NCI-H446 treated with DMSO at 0.1 percent for 48 hours (cell line): ENCODE measurements at regions not wholly inside any gene's neighbourhood (a gene's known extent, or its start where the extent isn't known, plus 50 kb on each side); places are given as distances from the start of the nearest gene placed in this dataset.
"Not testable (repeated sequence)": the region's sequence is repeated elsewhere in the genome, so short reads cannot be mapped to it uniquely, and the experiment has no call there.

ENCODE experiments used
- DNase-seq: peaks from one replicate; lab custom pipeline; 2025; lab: John Stamatoyannopoulos, UW

DNA sequence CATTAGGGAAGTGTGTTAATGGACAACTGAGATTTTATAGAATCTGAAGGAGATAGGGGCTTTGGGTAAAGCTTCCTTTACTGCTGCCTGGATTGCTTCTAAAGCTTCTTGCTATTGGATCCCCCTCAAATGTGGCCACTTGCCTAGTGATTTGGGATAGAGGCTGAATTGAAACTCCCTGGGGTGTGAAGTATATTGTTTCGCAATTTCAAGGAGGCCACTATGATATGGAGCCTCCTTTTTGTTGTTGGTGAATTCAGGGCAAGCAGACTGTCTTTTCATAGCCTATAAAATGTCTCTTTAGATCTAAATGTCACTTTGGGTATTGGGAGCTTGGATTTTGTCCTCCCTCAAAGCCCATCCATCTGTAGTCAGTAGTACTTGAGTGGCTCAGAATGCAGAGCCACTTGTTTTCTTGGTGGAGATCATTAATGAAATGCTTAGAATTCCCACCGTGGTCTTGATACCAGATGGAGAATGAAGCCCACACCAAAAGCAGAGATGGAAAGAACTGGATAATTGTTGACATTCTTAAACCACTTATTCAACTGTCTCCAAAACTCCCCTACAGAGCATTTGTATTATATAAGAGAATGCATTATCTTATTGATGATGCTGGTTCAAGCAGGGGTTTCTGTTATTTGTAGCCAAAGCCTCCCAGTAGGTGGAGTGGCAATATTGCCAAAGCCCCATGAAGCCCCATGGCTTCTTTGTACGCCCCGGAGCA is 144.3 kb upstream of the KCNE2 start:
- no peak for DNase-seq

DNA sequence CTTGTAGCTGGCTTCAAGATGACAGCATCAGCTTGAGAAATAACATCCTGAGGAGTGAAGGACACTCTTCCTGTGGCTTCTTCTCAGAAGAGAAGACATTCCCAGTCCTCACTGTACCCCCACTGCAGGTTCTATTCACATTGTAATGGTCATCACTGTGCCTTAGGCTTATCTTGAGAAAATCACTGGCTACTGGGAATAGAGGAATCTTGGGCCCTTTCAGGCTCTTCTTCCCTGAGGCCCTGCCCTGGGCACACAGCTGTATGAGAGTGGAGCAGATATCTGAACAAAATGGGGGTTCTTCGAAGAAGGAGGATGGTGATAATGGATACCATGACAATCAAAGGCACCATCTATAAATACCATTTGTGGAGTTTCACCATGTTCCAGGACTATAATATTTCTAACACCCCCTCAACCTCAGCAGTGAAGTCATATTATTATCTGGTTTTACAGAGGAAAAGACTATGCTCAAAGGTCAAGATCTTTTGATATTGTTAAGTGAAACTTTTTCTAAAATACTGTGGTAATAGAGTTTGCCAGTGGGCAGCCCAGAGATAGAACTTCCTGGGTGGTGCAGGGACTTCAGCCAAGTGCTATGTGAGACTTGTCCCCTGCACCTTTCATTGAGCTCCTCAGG is 143.1 kb upstream of the KCNE2 start:
- DNase-seq: no peak

DNA sequence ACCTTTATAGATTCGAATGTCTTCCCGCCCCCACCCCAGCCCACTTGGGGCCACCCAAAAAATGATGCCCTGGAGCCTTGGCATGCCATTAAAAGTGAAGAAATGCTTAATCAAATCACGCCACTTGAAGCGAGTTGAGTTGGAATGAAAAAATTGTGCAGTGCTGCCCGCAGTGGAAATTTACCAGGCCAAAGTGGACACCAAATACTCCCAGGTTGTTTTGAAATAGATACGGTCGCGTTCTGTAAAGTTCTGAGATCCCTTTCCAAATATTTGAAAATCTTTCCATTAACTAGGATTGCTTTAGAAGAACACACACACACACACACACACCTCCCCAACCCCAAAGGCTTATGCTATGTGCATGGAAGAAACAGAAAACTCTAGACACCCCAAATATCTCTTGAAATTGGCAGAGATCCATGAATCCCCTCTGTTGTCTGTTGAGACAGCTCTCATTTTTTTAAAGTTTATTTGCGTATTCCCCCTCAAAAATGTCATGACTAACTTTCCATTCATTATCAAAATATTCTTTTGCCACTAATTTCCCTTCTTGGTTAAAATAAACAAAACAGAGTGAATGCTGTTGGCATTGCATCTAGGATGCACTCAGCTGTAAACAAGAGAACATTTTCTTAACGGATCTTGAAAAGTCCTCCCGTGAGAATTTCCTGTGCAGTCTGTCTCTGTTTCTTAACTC is 142.3 kb upstream of the KCNE2 start:
- DNase-seq: no peak

DNA sequence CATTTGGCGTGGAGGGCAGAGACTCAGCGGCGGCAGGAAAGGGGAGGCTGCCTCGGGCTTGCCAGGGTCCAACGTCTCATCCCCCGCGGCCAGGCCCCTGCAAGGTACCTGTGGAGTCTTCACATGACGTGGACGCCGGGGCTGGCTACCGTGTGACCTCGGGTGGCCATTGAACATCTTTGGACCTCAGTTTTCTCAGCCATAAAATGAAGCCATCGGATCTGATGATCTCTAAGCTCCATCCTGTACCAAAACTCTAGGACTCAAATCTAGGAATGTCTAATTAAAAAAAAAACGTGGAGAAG is 141.8 kb upstream of the KCNE2 start:
- DNase-seq: no peak

DNA sequence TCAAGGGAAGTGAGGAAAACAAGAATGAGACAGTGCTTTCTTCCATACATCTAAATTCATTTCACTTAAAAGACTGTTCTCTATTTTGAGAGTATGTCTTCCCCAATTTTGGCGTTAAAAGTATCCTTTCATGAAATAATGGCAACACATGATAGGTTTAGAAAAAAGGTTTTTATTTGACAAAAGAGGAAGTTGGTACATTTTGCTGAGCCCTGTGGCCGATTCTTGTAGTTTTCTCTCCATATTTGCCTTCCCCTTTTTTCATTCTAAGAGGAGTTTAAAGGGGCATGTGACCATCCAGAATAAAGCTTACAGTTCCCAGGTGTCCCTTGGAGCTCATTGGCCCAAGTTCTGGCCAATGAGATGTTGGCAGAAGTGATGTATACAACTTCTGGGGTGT is 140.4 kb upstream of the KCNE2 start:
- DNase-seq: no peak

DNA sequence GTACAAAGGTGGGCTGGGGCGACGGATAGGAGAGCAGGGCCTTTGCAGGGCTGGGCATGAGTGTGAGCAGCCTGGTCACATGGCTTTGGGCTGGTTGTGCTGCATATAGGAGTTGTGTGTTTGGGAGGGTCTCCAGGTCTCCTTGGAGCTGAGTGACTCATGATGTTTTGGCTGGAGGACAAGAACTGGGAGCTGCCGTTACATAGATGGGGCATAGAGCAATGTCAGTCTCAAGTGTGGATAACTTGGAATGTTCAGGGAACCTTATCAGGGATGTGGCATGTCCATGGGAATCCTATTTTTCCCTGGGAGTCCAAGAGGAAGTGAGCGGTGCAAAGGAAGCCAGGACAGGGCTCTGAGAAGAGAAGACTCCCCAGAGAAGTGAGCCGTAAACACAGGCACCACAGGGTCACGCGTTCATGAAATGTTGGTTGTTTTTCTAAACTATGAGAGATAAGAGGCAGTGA is 136.4 kb upstream of the KCNE2 start:
- no peak for DNase-seq

DNA sequence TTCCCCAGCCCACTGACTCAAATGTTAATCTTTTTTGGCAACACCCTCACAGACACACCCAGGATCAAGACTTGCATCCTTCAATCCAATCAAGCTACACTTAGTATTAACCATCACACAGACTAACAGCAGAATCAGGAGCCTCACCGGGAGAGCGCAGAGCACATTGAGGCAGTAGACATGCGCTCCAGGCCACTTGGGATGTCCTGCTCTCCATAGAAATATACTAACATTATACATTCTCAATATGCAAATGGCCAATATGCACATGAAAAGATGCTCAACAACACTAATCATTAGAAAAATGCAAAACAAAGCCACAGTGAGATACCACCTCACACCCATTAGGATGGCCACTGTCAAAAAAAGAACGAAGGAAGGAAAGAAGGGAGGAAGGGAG is 135.0 kb upstream of the KCNE2 start:
- no peak for DNase-seq

DNA sequence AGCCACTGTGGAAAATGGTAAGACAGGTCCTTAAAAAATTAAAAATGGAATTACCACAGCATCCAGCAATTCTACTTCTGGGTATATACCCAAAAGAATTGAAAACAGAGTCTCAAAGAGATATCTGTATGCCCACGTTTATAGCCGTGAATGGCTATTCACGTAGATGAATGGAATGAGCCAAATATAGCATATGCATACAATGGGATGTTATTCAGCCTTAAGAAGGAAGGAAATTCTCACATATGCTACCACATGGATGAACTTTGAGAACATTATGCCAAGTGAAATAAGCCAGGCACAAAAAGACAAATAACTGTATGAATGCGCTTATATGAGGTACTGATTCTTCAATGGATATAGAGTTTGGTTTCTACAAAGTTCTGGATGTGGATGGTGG is 134.5 kb upstream of the KCNE2 start:
- no peak for DNase-seq

DNA sequence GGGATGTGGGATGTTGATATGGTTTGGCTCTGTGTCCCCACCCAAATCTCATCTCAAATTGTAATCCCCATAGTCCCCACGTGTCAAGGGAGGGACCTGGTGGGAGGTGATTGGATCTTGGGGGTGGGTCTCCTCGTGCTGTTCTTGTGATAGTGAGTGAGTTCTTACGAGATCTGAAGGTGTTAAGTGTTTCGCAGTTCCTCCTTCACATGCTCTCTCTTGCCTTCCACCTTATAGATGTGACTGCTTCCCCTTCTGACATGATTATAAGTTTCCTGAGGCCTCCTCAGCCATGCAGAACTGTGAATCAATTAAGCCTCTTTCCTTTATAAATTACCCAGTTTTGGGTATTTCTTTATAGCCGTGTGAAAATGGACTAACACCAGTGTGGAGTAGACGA is 130.1 kb upstream of the KCNE2 start:
- not testable (repeated sequence) for DNase-seq

DNA sequence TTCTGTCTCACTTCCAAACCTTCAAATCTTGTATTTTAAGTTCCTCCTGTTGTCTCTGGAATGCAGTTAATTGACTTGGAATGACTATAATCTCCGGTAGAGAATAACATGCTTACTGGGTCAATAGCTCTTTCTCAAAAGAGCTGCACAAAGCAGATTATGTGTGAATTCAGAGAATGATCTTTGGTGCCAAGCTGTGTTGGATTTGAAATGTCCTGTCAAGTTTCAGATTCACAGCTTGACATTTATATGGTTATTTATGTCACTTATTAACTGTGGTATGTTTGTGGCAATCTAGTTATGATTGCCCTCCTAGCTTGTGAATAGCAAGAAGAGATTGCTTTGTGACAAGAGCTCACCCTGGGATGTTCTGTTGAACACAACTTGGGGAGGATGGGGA is 128.3 kb upstream of the KCNE2 start:
- DNase-seq: no peak

DNA sequence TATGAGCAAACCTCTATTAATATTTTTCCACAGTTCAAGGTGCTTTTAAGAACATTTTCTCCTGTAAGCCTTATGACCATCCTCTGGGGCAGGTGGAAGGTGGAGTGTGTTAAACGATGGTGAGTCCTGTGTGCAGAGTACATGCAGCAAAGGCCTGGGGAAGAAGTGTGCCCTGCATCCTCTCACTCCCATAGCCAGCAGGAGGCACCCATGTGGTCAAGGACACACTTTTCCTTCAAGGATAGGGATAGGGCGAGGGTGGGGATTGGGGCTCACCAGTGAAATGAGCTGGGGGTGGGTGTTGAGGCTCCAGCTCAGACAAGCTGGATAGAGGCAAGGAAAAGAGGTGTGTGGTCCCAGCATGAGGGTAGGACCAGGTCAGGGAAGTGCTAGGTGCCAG is 120.8 kb upstream of the KCNE2 start:
- DNase-seq: no peak

DNA sequence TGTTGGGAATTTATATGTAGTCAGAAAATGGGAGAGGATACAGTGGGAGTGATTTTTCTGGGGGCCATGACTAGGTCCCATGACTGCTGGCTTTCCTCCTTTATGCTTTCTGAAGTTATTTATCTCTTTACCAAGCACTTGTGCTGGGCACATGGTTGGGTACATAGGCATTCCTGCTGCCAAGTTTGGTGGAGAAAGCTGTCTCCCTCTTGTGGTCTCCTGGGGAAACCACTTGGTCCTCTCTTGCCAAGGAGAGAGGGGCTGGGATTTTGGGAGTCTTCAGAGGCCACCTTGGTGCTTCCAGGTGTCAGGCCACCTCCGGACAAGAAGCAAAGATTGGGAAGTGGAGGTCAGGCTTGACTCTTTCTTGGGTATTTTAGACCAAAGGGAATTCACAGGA is 120.2 kb upstream of the KCNE2 start:
- DNase-seq: no peak

DNA sequence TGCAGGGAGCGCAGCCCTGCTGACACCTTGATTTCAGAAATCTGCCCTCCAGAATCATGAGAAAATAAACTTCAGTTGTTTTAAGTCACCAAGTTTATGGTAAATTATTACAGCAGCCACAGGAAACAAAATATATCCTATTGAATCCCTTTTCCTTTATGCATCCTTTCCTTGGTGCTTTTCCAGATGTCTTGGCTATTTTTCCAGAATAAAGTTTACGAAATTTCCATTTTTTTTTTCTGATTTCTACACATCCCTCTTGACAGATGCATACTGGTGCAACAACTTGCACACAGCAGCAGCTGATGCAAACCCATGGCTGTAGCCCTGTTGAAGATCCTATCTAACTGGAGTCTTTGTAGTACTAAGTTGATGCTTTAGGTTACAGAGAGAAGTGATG is 111.1 kb upstream of the KCNE2 start:
- no peak for DNase-seq

DNA sequence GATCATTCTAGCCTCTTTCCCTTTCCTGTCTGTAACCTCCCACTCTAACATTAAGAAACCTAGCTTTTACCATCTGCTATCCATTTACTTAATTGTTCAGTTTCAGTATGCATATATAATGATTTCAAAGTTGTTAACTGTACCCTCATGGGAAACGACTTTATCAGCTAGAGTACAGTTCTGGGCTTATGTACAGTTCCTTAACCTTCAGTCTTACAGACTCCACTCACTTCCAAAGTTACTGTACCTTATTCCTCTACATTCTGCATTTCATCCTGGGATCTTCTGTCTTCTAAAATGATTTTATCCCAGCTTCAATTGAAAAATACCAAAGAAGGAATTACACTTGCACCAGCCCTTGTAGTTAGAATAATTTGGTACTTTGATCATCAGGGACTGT is 108.7 kb upstream of the KCNE2 start:
- no peak for DNase-seq

DNA sequence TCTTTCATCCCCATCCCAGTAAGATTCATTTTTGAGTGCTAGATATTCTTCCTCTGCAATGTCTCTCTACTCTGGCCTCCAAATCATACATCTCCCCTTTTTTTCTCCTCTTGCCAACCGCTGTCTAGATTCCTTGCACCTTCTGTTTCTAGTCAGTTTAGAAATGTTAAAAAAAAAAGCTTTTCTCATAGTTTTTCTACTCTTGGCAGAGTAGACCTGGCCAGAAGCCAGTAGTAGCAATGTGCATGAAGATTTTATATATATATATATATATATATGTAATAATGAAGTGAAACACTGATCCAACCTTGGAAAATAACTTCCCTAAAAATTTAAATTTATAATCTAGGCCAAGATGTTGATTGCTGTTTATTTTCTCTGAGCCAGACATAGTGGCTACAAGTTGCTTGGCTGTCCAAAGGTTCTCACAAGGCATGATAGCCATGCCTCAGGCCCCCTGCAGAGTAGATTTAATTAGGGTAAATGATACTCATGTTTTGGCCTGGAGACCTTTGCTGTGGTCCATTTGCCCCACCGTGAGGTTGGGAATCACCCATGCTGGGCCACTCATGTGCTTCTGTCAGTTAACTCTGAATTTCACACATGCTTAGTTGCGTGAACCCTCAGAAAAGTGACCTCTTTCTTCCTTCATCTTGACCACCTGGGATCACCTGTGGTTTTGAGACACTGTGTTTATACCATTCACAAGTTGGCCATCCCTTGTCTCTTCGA is 103.4 kb upstream of the KCNE2 start:
- peak; percentile 38 for DNase-seq

DNA sequence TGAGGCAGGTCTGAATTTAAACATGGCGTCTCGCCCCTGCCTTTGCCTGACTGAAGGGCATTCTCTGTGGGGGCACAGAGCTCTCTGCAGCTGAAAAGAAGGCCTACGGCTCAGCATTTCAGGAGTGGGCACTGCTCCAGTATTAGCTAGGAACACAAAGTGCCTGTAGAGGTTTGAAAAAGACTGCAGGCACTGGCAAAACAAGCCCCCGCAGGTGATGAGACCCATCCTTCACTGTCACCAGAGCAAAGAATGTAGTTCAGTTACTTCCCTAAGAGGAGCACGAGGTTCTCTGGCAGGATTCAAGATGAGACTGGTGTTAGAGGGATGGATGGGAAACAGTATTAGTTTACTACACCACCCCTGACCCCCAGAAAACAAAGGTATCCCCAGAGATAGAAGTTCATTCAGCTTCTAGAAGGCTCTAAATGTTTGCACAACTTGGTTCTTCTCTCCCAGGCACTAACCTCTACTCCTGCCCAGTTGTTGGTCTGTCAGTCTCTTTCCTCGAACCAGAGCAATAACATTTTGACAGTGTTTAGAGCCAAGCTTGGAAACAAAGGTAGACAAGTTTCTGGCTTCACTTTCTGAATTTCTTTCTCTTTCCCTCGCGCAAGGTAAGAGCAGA is 101.9 kb upstream of the KCNE2 start:
- DNase-seq: no peak

DNA sequence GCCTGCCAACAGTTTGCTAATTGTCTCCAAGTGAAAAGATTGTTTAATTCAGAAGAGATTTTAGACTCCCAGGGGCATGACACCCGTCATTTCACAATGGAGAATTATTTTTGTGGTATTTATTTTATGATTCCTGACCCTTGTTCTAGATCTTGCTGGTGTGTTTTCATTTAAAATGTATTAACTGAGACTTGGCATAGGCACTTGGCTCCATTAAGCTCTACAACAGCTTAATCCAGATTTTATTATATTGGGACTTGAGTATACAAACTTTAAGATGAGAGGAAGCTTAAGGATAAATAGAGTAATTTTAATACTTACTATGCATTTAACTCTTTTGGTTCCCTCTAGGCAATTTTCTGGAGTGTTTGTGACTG is 101.3 kb upstream of the KCNE2 start:
- DNase-seq: no peak

DNA sequence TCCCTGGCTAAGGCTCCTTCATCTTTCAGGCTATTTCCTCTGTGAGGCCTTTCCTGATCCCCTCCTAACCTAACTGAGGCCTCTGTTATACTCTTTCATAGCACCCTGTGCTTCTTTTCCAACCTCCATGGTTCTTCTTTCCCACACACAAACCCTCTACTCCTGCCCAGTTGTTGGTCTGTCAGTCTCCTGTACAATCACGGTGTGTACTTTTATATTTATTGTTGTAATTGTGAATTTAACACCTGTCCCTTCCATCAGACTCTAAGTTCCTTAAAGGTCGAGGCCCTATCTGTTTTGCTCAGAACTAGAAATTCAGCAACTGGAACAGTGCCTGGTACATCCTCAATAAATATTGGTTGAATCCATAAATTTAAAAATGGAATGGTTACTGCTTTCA is 100.2 kb upstream of the KCNE2 start:
- DNase-seq: no peak

DNA sequence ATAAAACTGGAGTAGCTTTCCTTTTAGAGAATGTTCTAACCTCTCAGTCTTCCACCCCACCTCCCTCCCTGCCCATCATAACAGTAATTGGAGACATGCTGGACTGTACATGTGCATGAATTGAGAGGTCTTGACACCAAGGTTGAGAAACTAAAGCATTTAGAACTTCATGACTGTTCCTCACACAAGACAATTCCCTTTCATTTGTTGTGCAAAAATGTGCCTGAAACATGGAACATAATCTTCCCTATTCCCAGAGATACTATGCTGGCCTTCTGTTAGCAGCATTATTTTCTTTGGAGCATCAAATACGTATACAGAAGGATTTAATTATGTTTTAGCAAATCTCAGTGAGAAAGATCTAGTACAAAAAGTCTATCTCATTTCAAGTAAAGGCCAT is 97.5 kb upstream of the KCNE2 start:
- DNase-seq: no peak

DNA sequence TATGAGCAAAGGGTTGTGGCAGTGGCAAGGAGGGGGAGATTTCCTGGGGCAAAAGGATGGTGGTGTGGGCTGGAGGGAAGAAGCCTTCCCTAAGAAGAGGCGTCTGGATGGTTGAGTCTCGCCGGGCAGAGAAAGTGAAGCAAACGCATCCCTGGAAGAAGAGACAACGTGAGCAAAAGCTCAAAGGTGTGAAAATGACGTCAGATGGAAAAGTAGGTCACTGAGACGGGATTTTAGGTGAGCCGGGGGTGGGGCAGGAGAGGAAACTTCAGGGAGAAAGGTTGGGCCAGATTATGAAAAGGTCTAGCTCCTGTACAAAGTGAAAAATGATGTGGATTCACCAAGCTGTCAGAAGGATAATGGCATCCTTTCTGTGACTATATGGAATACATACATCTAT is 95.3 kb upstream of the KCNE2 start:
- DNase-seq: no peak

DNA sequence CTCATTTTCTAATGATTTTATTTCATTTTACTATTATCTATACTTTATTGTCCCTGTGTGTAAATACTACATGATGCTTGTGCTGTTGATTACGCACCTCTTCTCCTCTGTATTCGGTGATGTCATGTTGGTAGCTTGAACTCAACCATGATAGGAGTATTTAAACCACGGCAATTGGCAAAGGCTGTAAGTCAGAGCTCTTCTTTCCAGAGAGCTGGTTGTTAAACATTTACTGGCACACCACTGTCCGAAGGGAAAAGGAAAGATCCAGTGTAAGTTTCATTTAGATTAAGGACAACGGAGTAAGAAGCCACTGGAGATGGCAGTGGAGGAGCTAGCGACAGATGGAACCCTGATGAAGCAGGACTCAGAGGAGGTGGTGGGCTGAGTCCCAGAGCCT is 93.4 kb upstream of the KCNE2 start:
- DNase-seq: no peak

DNA sequence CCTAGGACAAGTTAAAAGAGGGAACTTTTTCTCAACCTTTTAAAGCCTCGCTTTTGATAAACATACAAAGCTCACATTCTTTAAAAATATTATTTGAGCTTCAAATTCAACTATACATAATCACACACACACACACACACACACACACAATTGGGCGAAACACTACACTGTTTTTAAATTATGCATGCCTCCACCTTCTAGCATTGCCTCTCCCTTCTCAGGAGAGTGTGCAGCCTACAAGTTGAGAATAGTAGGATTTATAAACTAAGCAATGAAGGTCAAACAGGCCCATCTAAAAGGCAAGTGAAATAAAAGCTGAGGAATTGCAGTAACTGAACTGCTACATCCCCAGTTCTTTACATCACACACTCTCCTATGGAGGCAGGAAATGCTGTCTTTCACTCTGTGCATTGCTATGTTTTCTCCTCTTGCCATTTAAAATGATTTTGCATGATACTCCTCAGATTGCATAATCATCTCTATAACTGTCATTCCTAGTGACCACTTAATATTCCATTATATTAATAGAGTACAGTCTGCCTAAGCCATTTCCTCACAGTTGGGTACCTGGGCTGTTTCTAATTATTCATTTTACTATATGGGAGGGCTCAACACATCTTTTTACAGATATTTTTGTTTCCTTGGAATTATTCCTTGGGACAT is 92.5 kb upstream of the KCNE2 start:
- no peak for DNase-seq
